Endothelial cell of umbilical vein (primary cell): ENCODE measurements at regions not wholly inside any gene's neighbourhood (a gene's known extent, or its start where the extent isn't known, plus 50 kb on each side); places are given as distances from the start of the nearest gene placed in this dataset.

Experiments used
- BruUV-seq: library from RNA; stranded (reverse); fragments of 400-500 nt; replicated peaks from 2 replicates; lab custom pipeline; 2021; lab: Mats Ljungman, UMichigan
- CTCF ChIA-PET: fragments of 300-600, 350-600 bp; sonication (Branson Sonifier 250); formaldehyde crosslinking; loops from one replicate; lab custom pipeline; 2021; ENCODE audit warnings: antibody characterized with exemption, inconsistent platforms; lab: Charles Lee
- POLR2A ChIA-PET: fragments of 300-600, 350-600 bp; sonication (Branson Sonifier 250); formaldehyde crosslinking; loops from one replicate; lab custom pipeline; 2021; ENCODE audit warnings: antibody characterized with exemption, inconsistent platforms; lab: Charles Lee
- DNase-seq: peaks from one replicate; pipeline ENCODE4 v3.0.0-alpha.2; 2011; ENCODE audit warnings: low read depth, low spot score
- FAIRE-seq: peaks from 2 replicates; lab custom pipeline; 2011; peaks lifted over from hg19 to GRCh38; lab: Jason Lieb, UNC
- H2AFZ ChIP-seq: 2 replicates; pipeline ENCODE4 v1.6.0; 2012; ENCODE audit warnings: low read depth, low read length, control low read depth, inconsistent platforms
- H3K27ac ChIP-seq: 2 replicates; pipeline ENCODE4 v1.5.1; 2011; ENCODE audit warnings: low read depth, mild to moderate bottlenecking, control low read depth, low read length, moderate library complexity; ENCODE audit not compliant: insufficient read depth
- H3K27me3 ChIP-seq, 2 experiments: 2 replicates each; pipeline versions ENCODE4 v1.6.0 to v1.6.1; 2011; ENCODE audit warnings: low read length in 2 of 2, mixed read lengths in 1 of 2; ENCODE audit not compliant: control insufficient read depth in 2 of 2, insufficient read depth in 2 of 2
- H3K36me3 ChIP-seq, 2 experiments: 2 replicates in 1 of 2; 3 replicates in 1 of 2; pipeline ENCODE4 v1.5.1; 2011; ENCODE audit warnings: low read length in 2 of 2, mild to moderate bottlenecking in 1 of 2, moderate library complexity in 1 of 2; ENCODE audit not compliant: control insufficient read depth in 2 of 2, insufficient read depth in 2 of 2; ENCODE audit errors: extremely low read depth in 1 of 2
- H3K4me1 ChIP-seq: 3 replicates; pipeline ENCODE4 v1.5.1; 2011; ENCODE audit warnings: mild to moderate bottlenecking, low read length; ENCODE audit not compliant: control insufficient read depth, insufficient read depth; ENCODE audit errors: extremely low read depth
- H3K4me2 ChIP-seq: 2 replicates; pipeline ENCODE4 v1.6.1; 2011; ENCODE audit warnings: low read length, control low read depth, mixed read lengths; ENCODE audit not compliant: insufficient read depth
- H3K4me3 ChIP-seq, 3 experiments: fragments of 200-600 bp in 1 of 3; sonication (generic), shearing (Covaris generic) in 1 of 3; replicated peaks in 1 of 3; 2 replicates each; pipeline ENCODE4 v1.5.1; 2011 to 2016; ENCODE audit warnings: control low read depth in 3 of 3, low read length in 3 of 3, mild to moderate bottlenecking in 2 of 3, inconsistent platforms in 1 of 3, low read depth in 1 of 3, moderate library complexity in 1 of 3; ENCODE audit not compliant: insufficient read depth in 1 of 3
- H3K79me2 ChIP-seq: 2 replicates; pipeline ENCODE4 v1.6.0; 2012; ENCODE audit warnings: low read length, inconsistent platforms; ENCODE audit not compliant: control insufficient read depth, insufficient read depth
- H3K9ac ChIP-seq: replicated peaks from 2 replicates; pipeline ENCODE3; 2011; ENCODE audit warnings: low read length, control low read depth; ENCODE audit not compliant: insufficient read depth; ENCODE audit errors: extremely low read depth
- H3K9me1 ChIP-seq: replicated peaks from 3 replicates; pipeline ENCODE4 v1.6.0; 2011; ENCODE audit warnings: mild to moderate bottlenecking, low read length; ENCODE audit not compliant: control insufficient read depth, insufficient read depth; ENCODE audit errors: extremely low read depth
- H3K9me3 ChIP-seq: replicated peaks from 2 replicates; pipeline ENCODE4 v1.5.1; 2012; ENCODE audit warnings: low read length, inconsistent platforms; ENCODE audit not compliant: control insufficient read depth, insufficient read depth
- H4K20me1 ChIP-seq: replicated peaks from 2 replicates; pipeline ENCODE3; 2011; ENCODE audit warnings: mild to moderate bottlenecking, low read length; ENCODE audit not compliant: control insufficient read depth, insufficient read depth; ENCODE audit errors: extremely low read depth
- EZH2 ChIP-seq: IDR thresholded peaks from 2 replicates; pipeline ENCODE4 v1.6.1; 2012; ENCODE audit warnings: borderline replicate concordance, low read depth, mild to moderate bottlenecking, moderate library complexity, low read length, inconsistent platforms; ENCODE audit not compliant: severe bottlenecking
- FOS ChIP-seq: IDR thresholded peaks from 2 replicates; pipeline ENCODE4 v1.6.1; 2011; ENCODE audit warnings: mild to moderate bottlenecking, low read length, moderate library complexity, borderline replicate concordance; ENCODE audit not compliant: insufficient read depth
- GATA2 ChIP-seq: IDR thresholded peaks from 2 replicates; pipeline ENCODE4 v1.7.0; 2011; ENCODE audit warnings: low read depth, mild to moderate bottlenecking, moderate library complexity, mixed read lengths, low read length; ENCODE audit not compliant: insufficient read length, insufficient read depth
- JUN ChIP-seq: IDR thresholded peaks from 2 replicates; pipeline ENCODE4 v1.6.1; 2011; ENCODE audit warnings: borderline replicate concordance, low read depth; ENCODE audit not compliant: insufficient read length, insufficient read depth
- MYC ChIP-seq: IDR thresholded peaks from one replicate; pipeline ENCODE4 v1.6.1; 2011; ENCODE audit warnings: mild to moderate bottlenecking, low read depth, low read length
- POLR2A ChIP-seq: IDR thresholded peaks from 2 replicates; pipeline ENCODE4 v1.6.1; 2012; ENCODE audit warnings: low read depth, mild to moderate bottlenecking, control low read depth, low read length
- POLR2AphosphoS5 ChIP-seq: IDR thresholded peaks from 2 replicates; pipeline ENCODE4 v1.6.1; 2012; ENCODE audit warnings: low read depth, mild to moderate bottlenecking, control low read depth, low read length, moderate library complexity; ENCODE audit not compliant: insufficient read depth
- dilution Hi-C: fragments of 300-500 bp; cut with MboI; formaldehyde crosslinking; loops from one replicate; pipeline ENCODE4 v1.15.0; 2019; ENCODE audit warnings: low sequenced_read_pairs; ENCODE audit not compliant: extremely low pct_ligation_motif_present
- intact Hi-C: fragments of 100-400 bp; cut with micrococcal nuclease; formaldehyde crosslinking; loops from one replicate; pipeline ENCODE4 v1.10.0; 2022
- TF ChIP-seq, protein P1 (sequence below), 2 donors: IDR thresholded peaks; 1 replicate in 1 of 2; 2 replicates in 1 of 2; pipeline ENCODE4 v1.5.1; 2011; ENCODE audit warnings: low read length in 2 of 2, mild to moderate bottlenecking in 2 of 2, moderate library complexity in 2 of 2, control low read depth in 1 of 2, inconsistent platforms in 1 of 2, low read depth in 1 of 2; ENCODE audit not compliant: insufficient read depth in 1 of 2; ENCODE audit errors: extremely low read depth in 1 of 2
- TF ChIP-seq, protein P2 (sequence below): IDR thresholded peaks from 2 replicates; pipeline ENCODE4 v1.6.1; 2011; ENCODE audit not compliant: insufficient read depth, insufficient read length

DNA sequence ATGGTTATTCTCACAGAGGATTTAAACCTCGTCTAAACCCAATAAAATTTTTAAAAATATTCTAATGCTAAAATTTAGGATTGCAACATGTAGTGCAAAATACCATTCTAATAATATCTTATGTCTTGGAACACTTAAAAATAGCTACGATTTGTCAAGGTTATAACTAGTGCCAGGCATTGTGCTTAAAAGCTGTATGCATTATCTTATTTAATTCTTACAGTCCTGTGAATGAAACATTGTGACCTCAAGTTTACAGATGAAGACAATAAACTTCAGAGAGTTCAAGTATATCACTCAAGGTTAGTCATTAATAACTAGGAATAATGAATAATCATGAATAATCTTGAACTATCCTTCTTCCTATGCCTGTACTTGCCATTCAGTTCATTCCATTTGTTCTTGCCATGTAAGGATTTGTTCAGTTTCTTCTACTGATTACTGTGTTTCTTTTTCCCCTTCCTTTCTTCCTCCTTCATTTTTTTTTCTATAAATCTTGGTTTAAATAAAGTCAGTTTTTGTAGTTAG lies 897.6 kb upstream of the NR2F2 start:
- ChIA-PET POLR2A (no interaction called here), CTCF (no interaction called here)
- TF ChIP-seq GATA2: no peak
- no peak for TF ChIP-seq POLR2AphosphoS5
- no peak for TF ChIP-seq FOS
- TF ChIP-seq, protein P1, sequence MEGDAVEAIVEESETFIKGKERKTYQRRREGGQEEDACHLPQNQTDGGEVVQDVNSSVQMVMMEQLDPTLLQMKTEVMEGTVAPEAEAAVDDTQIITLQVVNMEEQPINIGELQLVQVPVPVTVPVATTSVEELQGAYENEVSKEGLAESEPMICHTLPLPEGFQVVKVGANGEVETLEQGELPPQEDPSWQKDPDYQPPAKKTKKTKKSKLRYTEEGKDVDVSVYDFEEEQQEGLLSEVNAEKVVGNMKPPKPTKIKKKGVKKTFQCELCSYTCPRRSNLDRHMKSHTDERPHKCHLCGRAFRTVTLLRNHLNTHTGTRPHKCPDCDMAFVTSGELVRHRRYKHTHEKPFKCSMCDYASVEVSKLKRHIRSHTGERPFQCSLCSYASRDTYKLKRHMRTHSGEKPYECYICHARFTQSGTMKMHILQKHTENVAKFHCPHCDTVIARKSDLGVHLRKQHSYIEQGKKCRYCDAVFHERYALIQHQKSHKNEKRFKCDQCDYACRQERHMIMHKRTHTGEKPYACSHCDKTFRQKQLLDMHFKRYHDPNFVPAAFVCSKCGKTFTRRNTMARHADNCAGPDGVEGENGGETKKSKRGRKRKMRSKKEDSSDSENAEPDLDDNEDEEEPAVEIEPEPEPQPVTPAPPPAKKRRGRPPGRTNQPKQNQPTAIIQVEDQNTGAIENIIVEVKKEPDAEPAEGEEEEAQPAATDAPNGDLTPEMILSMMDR (IDR thresholded peaks at IDR 0.05; ENCODE audit: extremely low read depth in 1 of 2, insufficient read depth in 1 of 2, low read depth in 1 of 2, low read length in 2 of 2): no peak
- no peak for TF ChIP-seq EZH2
- TF ChIP-seq MYC: no peak
- no peak for TF ChIP-seq JUN
- TF ChIP-seq POLR2A: no peak
- TF ChIP-seq, protein P2, sequence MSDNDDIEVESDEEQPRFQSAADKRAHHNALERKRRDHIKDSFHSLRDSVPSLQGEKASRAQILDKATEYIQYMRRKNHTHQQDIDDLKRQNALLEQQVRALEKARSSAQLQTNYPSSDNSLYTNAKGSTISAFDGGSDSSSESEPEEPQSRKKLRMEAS: no peak
- H3K27ac ChIP-seq: no peak overlapping the region
- no peaks in the 10 kb centered on the region for H3K9me3 ChIP-seq
- no peaks in the 10 kb centered on the region for H4K20me1 ChIP-seq
- H3K9ac ChIP-seq: no peak overlapping the region
- no peak for DNase-seq
- H3K4me1 ChIP-seq: no peaks in the 10 kb centered on the region
- H3K36me3 ChIP-seq: no peaks in the 10 kb centered on the region
- no TSS peak for BruUV-seq
- no peak overlapping the region for H3K4me2 ChIP-seq
- no peaks in the 10 kb centered on the region for H3K27me3 ChIP-seq
- dilution Hi-C loops: no loop called here
- no peaks in the 10 kb centered on the region for H3K9me1 ChIP-seq
- H3K4me3 ChIP-seq: no peak overlapping the region
- no peak for FAIRE-seq
- H2AFZ ChIP-seq: no peak overlapping the region
- no peaks in the 10 kb centered on the region for H3K79me2 ChIP-seq
- intact Hi-C loops: no loop called here
